ENCODE measurements at regions not wholly inside any gene's neighbourhood (a gene's known extent, or its start where the extent isn't known, plus 50 kb on each side); places are given as distances from the start of the nearest gene placed in this dataset.

DNA sequence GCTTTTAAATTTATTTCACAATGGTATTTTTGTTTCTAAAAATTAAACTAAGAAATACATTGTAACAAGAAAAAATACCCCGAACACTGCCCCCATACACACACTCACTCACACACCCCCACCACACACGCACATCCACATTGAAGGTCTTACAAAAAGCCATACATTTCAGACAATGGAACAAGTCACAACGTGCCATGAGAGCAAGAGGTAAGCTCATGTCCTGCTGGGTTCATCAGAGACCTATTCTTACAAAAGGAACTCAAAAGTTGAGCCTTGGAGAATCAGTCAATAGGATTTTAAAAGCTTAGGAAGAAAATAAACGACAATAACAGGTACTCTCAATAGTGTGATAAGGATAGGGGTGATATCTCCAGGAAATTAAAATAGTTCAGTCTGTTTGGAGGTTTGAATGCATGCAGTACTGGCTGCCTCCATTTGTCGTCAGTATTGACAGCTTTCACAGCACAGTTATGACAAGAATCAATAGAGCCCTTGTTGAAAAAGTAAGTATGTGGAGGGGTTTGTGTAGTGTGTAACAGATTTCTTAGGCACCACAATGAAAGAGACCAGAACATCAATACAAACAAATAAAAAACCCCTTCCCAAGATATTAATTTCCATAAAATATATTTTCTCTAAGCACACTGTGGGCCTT, 1826.2 kb upstream of the CDH6 start:
- WGBS: 53% methylated on average over 5 of the region's 5 CpGs
- Histone ChIP-seq H3K36me3 (no peaks in the 10 kb centered on the region), H3K9me3 (no peaks in the 10 kb centered on the region), H3K4me1 (no peaks in the 10 kb centered on the region), H3K4me3 (no peak overlapping the region), H3K27ac (no peak overlapping the region), H3K27me3 (no peaks in the 10 kb centered on the region)
- TF ChIP-seq POLR2AphosphoS5 (IDR thresholded peaks at IDR 0.05) (no peak), EP300 (IDR thresholded peaks at IDR 0.05) (no peak), POLR2A (IDR thresholded peaks at IDR 0.05) (no peak)
- TF ChIP-seq, protein P1, sequence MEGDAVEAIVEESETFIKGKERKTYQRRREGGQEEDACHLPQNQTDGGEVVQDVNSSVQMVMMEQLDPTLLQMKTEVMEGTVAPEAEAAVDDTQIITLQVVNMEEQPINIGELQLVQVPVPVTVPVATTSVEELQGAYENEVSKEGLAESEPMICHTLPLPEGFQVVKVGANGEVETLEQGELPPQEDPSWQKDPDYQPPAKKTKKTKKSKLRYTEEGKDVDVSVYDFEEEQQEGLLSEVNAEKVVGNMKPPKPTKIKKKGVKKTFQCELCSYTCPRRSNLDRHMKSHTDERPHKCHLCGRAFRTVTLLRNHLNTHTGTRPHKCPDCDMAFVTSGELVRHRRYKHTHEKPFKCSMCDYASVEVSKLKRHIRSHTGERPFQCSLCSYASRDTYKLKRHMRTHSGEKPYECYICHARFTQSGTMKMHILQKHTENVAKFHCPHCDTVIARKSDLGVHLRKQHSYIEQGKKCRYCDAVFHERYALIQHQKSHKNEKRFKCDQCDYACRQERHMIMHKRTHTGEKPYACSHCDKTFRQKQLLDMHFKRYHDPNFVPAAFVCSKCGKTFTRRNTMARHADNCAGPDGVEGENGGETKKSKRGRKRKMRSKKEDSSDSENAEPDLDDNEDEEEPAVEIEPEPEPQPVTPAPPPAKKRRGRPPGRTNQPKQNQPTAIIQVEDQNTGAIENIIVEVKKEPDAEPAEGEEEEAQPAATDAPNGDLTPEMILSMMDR (IDR thresholded peaks at IDR 0.05): no peak
- no peak for DNase-seq (ENCODE audit: low spot score in 2 of 2)

DNA sequence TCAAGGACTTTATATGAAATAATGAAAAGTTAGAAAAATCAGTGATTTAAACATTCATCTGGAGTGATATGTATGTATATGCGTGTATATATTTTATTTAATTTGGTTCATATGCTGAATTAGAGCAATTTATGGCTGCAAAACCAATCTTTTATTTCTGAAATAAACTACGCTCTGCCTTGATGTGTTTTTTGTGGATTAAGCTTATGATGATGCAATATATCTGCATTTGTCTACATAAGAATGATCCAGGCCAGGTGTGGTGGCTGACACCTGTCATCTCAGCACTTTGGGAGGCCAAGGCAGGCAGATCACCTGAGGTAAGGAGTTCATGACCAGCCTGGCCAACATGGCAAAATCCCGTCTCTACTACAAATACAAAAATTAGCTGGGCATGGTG, 1842.3 kb upstream of the CDH6 start:
- no peaks in the 10 kb centered on the region for H3K9me3 ChIP-seq
- 87% methylated on average over 3 of the region's 3 CpGs for WGBS
- H3K27ac ChIP-seq: no peak overlapping the region
- no peak for DNase-seq (ENCODE audit: low spot score in 2 of 2)
- H3K27me3 ChIP-seq: no peaks in the 10 kb centered on the region
- no peak overlapping the region for H3K4me3 ChIP-seq
- TF ChIP-seq POLR2AphosphoS5 (IDR thresholded peaks at IDR 0.05) (no peak), POLR2A (IDR thresholded peaks at IDR 0.05) (no peak), EP300 (IDR thresholded peaks at IDR 0.05) (no peak)
- TF ChIP-seq, protein P1 (IDR thresholded peaks at IDR 0.05): no peak
- no peaks in the 10 kb centered on the region for H3K36me3 ChIP-seq
- H3K4me1 ChIP-seq: no peaks in the 10 kb centered on the region

DNA sequence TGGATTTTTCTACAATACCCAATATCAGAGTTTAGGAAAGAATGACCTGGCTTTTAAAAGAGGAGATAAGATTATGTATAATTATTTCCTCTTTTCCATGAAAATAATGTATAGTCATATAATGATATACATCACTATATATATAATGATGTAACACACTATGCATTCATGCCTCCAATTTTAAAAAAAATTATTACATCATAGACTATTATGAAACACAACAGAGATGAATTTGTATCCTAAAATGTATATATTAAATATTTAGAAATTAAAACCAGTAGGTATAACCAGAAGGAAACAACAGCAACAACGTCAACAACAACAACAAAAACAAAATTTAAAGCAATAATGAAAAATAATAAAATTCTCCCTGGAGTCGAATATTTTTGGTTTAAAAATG, 1856.5 kb upstream of the CDH6 start:
- Histone ChIP-seq H3K4me3 (no peak overlapping the region), H3K9me3 (peaks cover 5% of the 10 kb centered on the region), H3K4me1 (no peaks in the 10 kb centered on the region), H3K36me3 (no peaks in the 10 kb centered on the region), H3K27ac (no peak overlapping the region), H3K27me3 (no peaks in the 10 kb centered on the region)
- DNase-seq (ENCODE audit: low spot score in 2 of 2): no peak
- TF ChIP-seq EP300 (IDR thresholded peaks at IDR 0.05) (no peak), POLR2A (IDR thresholded peaks at IDR 0.05) (no peak), POLR2AphosphoS5 (IDR thresholded peaks at IDR 0.05) (no peak)
- TF ChIP-seq, protein P1 (IDR thresholded peaks at IDR 0.05): no peak
- 75% methylated on average over 2 of the region's 2 CpGs for WGBS

DNA sequence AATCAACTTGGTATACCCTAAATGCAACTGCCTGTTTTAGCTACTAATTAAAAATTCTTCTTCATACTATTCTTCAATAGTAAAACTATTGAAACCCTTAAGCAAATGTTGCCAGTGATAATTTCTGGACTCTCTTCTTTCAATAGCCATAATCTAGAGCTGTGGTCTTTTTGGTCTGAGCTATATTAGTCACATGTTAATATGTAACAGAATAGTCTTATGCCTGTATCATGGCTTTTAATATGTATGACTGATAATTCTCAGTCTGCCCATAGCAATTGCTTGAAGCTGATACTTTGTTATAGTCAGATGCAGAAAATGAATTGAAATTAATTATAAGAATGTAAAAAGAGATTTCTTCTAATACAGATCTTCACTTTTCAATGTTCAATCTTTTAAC, 1871.9 kb upstream of the CDH6 start:
- H3K27me3 ChIP-seq: no peaks in the 10 kb centered on the region
- no peaks in the 10 kb centered on the region for H3K4me1 ChIP-seq
- H3K4me3 ChIP-seq: no peak overlapping the region
- no peaks in the 10 kb centered on the region for H3K9me3 ChIP-seq
- no peaks in the 10 kb centered on the region for H3K36me3 ChIP-seq
- H3K27ac ChIP-seq: no peak overlapping the region
- TF ChIP-seq, protein P1 (IDR thresholded peaks at IDR 0.05): no peak
- TF ChIP-seq POLR2A (IDR thresholded peaks at IDR 0.05) (no peak), POLR2AphosphoS5 (IDR thresholded peaks at IDR 0.05) (no peak)
- no peak for DNase-seq (ENCODE audit: low spot score in 2 of 2)

DNA sequence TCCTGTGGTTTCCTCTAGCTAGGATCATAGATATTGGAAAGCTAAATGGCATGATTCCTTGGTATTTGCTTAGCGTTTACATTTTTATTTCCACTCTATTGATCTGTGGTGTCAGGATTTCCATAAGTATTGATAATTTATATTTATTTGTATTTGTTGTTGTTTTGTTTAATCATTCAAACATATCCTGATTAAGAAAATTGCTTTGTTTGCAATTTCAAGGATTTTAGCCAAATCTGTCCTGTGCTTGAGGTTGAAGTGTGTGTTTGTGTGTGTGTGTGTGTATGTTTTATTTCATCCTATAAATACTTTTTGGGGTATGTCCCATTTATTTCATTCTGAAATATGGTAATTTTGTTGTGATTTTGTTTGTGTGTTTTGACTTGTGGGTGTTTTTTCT, 1884.1 kb upstream of the CDH6 start:
- no peaks in the 10 kb centered on the region for H3K27me3 ChIP-seq
- DNase-seq (ENCODE audit: low spot score in 2 of 2): no peak
- no peaks in the 10 kb centered on the region for H3K9me3 ChIP-seq
- no peak overlapping the region for H3K27ac ChIP-seq
- no peaks in the 10 kb centered on the region for H3K4me1 ChIP-seq
- H3K4me3 ChIP-seq: no peak overlapping the region
- WGBS: 91% methylated on average over 1 of the region's 1 CpG
- H3K36me3 ChIP-seq: no peaks in the 10 kb centered on the region
- TF ChIP-seq, protein P1 (IDR thresholded peaks at IDR 0.05): no peak
- TF ChIP-seq EP300 (IDR thresholded peaks at IDR 0.05): no peak
- TF ChIP-seq POLR2AphosphoS5 (IDR thresholded peaks at IDR 0.05): no peak
- no peak for TF ChIP-seq POLR2A (IDR thresholded peaks at IDR 0.05)
